ENCODE measurements at regions not wholly inside any gene's neighbourhood (a gene's known extent, or its start where the extent isn't known, plus 50 kb on each side); places are given as distances from the start of the nearest gene placed in this dataset.

DNA sequence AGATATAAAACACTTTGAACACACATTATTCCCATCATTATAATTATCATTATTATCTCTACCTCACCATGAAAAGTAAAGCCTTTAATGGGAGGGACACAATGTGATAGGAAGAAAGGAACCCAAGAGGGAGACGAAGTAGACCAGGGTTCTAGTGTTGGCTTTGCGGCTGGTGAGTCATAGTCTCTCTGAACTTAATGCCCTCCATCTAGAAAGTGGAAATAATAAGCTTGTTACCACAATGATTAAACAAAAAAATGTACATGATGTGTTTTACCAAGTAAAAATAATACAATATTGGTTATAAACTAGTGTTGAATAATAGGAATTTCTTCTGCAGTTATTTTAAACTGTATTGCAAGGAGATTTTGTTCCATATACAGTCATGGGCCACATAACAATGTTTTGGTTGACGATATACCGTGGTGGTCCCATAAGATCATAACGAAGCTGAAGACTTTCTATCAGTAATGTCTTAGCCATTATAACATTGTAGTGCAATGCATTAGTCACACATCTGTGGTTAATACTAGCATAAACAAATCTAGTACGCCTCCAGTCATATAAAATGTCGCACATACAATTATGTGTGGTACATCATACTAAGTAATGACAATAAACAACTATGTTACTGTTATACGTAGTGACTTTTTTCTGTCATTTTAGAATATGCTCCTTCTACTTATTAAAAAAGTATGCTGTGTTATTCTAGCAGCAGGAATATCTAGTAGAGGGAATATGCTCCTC, 450.6 kb upstream of the SORCS1 start:
- Histone ChIP-seq H3K79me1 (ENCODE audit: low read depth in 1 of 2, low read length in 2 of 2) (no peaks in the 10 kb centered on the region), H3K9ac (ENCODE audit: low read depth, low read length) (no peak overlapping the region), H4K91ac (ENCODE audit: insufficient read depth, low read depth, low read length) (no peak overlapping the region), H3K23ac (ENCODE audit: low read depth, low read length) (no peak overlapping the region), H3K36me3 (ENCODE audit: control insufficient read depth, insufficient read depth, low read length) (no peaks in the 10 kb centered on the region), H3K9me3 (ENCODE audit: control insufficient read depth, insufficient read depth, low read length) (peaks cover 2% of the 10 kb centered on the region; the same call in 1 of the 2 replicates), H3K4me1 (ENCODE audit: control insufficient read depth, insufficient read depth, low read length) (no peaks in the 10 kb centered on the region), H2BK15ac (ENCODE audit: low read depth, low read length) (no peak overlapping the region), H3K4me3 (ENCODE audit: insufficient read depth, low read depth, low read length) (no peak overlapping the region), H4K20me1 (ENCODE audit: insufficient read depth, low read length) (no peaks in the 10 kb centered on the region), H2BK5ac (ENCODE audit: low read depth, low read length, poor library complexity, severe bottlenecking) (no peak overlapping the region), H2AK5ac (ENCODE audit: low read depth, low read length) (no peak overlapping the region), H3K18ac (ENCODE audit: low read depth, low read length) (no peak overlapping the region), H3K4me2 (ENCODE audit: low read depth, low read length) (no peak overlapping the region), H3K56ac (ENCODE audit: extremely low read depth, insufficient read depth, low read length) (no peak overlapping the region), H2AFZ (replicated peaks; ENCODE audit: low read length, poor library complexity) (no peak overlapping the region), H3K27ac (ENCODE audit: insufficient read depth, low read length) (no peak overlapping the region), H2AK9ac (replicated peaks; ENCODE audit: low read depth, low read length, poor library complexity) (no peak overlapping the region), H3K9me1 (ENCODE audit: insufficient read depth, low read length) (no peaks in the 10 kb centered on the region), H4K8ac (ENCODE audit: low read depth in 2 of 2, low read length in 2 of 2) (no peak overlapping the region), H3K4ac (ENCODE audit: low read depth, low read length) (no peak overlapping the region), H2BK20ac (ENCODE audit: low read depth, low read length) (no peak overlapping the region), H3K27me3 (ENCODE audit: control insufficient read depth, insufficient read depth, low read length) (no peaks in the 10 kb centered on the region), H2BK120ac (ENCODE audit: low read depth, low read length) (no peak overlapping the region), H3K14ac (replicated peaks; ENCODE audit: low read depth, low read length) (no peak overlapping the region), H4K5ac (ENCODE audit: low read depth, low read length) (no peak overlapping the region)
- no CpG with 5 or more reads among the region's 8 CpGs for WGBS, 2 experiments (ENCODE audit: extremely low coverage in 2 of 2, insufficient read length in 1 of 2)
- peak; percentile 39 for DNase-seq
- peak; percentile 48 for ATAC-seq (ENCODE audit: low read depth)
- ChIA-PET CTCF (no interaction called here), POLR2A (ENCODE audit: unreplicated experiment) (no interaction called here)
- dilution Hi-C loops (cut with HindIII; ENCODE audit: low sequenced_read_pairs, unreplicated experiment): no loop called here
- in situ Hi-C loops (cut with MboI; ENCODE audit: low sequenced_read_pairs): no loop called here
- intact Hi-C loops (cut with micrococcal nuclease): no loop called here
- no TSS peak for BruUV-seq (replicated peaks)
- TF ChIP-seq MXI1 (IDR thresholded peaks at IDR 0.05; ENCODE audit: borderline replicate concordance, low read depth, low read length) (no peak), CHD1 (IDR thresholded peaks at IDR 0.05; ENCODE audit: low read depth, low read length) (no peak), SMC3 (IDR thresholded peaks at IDR 0.05; ENCODE audit: low read depth, low read length) (no peak), FOS (IDR thresholded peaks at IDR 0.05; ENCODE audit: low read depth, low read length) (no peak), NFE2L2 (IDR thresholded peaks at IDR 0.05; ENCODE audit: low read depth, low read length) (no peak), RAD21 (IDR thresholded peaks at IDR 0.05; ENCODE audit: low read length) (no peak), MAZ (IDR thresholded peaks at IDR 0.05; ENCODE audit: borderline replicate concordance, low read depth, low read length) (no peak), BHLHE40 (IDR thresholded peaks at IDR 0.05; ENCODE audit: low read depth, low read length) (no peak), RCOR1 (IDR thresholded peaks at IDR 0.05; ENCODE audit: insufficient replicate concordance, low read length) (no peak), RFX5 (IDR thresholded peaks at IDR 0.05; ENCODE audit: low read depth, low read length) (no peak), CEBPB (IDR thresholded peaks at IDR 0.05; ENCODE audit: low read depth, low read length) (no peak), POLR2A (IDR thresholded peaks at IDR 0.05; ENCODE audit: low read depth, low read length) (no peak), MAFK (IDR thresholded peaks at IDR 0.05; ENCODE audit: low read depth, low read length) (no peak)
- TF ChIP-seq, protein P1, sequence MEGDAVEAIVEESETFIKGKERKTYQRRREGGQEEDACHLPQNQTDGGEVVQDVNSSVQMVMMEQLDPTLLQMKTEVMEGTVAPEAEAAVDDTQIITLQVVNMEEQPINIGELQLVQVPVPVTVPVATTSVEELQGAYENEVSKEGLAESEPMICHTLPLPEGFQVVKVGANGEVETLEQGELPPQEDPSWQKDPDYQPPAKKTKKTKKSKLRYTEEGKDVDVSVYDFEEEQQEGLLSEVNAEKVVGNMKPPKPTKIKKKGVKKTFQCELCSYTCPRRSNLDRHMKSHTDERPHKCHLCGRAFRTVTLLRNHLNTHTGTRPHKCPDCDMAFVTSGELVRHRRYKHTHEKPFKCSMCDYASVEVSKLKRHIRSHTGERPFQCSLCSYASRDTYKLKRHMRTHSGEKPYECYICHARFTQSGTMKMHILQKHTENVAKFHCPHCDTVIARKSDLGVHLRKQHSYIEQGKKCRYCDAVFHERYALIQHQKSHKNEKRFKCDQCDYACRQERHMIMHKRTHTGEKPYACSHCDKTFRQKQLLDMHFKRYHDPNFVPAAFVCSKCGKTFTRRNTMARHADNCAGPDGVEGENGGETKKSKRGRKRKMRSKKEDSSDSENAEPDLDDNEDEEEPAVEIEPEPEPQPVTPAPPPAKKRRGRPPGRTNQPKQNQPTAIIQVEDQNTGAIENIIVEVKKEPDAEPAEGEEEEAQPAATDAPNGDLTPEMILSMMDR (conservative IDR thresholded peaks at IDR 0.05; ENCODE audit: low read depth, low read length): no peak
- TF ChIP-seq, protein P2, sequence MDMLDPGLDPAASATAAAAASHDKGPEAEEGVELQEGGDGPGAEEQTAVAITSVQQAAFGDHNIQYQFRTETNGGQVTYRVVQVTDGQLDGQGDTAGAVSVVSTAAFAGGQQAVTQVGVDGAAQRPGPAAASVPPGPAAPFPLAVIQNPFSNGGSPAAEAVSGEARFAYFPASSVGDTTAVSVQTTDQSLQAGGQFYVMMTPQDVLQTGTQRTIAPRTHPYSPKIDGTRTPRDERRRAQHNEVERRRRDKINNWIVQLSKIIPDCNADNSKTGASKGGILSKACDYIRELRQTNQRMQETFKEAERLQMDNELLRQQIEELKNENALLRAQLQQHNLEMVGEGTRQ (IDR thresholded peaks at IDR 0.05; ENCODE audit: low read depth, low read length): no peak
- TF ChIP-seq, protein P3, sequence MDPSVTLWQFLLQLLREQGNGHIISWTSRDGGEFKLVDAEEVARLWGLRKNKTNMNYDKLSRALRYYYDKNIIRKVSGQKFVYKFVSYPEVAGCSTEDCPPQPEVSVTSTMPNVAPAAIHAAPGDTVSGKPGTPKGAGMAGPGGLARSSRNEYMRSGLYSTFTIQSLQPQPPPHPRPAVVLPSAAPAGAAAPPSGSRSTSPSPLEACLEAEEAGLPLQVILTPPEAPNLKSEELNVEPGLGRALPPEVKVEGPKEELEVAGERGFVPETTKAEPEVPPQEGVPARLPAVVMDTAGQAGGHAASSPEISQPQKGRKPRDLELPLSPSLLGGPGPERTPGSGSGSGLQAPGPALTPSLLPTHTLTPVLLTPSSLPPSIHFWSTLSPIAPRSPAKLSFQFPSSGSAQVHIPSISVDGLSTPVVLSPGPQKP (IDR thresholded peaks at IDR 0.05; ENCODE audit: borderline replicate concordance, low read depth, low read length): no peak

Data from IMR-90 (cell line).